Astrocyte (in vitro differentiated cells and primary cell): ENCODE measurements at regions not wholly inside any gene's neighbourhood (a gene's known extent, or its start where the extent isn't known, plus 50 kb on each side); places are given as distances from the start of the nearest gene placed in this dataset.

ENCODE experiments used
- CTCF ChIP-seq: IDR thresholded peaks from 2 replicates; pipeline ENCODE4 v1.5.1; 2011; ENCODE audit warnings: low read depth, mild to moderate bottlenecking, inconsistent platforms, low read length, moderate library complexity; ENCODE audit not compliant: insufficient read depth
- EZH2 ChIP-seq: IDR thresholded peaks from 2 replicates; pipeline ENCODE4 v1.6.1; 2012; ENCODE audit warnings: mild to moderate bottlenecking, low read length, inconsistent platforms; ENCODE audit not compliant: insufficient read depth

GRCh38 chr5:143758015-143758414 is 53.9 kb upstream of the HMHB1 start:
- TF ChIP-seq CTCF (no peak), EZH2 (no peak)
